Stomach (tissue), 4 donors: ENCODE measurements at regions not wholly inside any gene's neighbourhood (a gene's known extent, or its start where the extent isn't known, plus 50 kb on each side); places are given as distances from the start of the nearest gene placed in this dataset.

ENCODE experiments used
- POLR2A ChIP-seq, 4 donors: fragments of 450-650 bp; IDR thresholded peaks; one replicate each; pipeline ENCODE4 v1.6.1; 2016; ENCODE audit warnings: antibody characterized with exemption in 4 of 4, control low read depth in 2 of 4, mild to moderate bottlenecking in 1 of 4, moderate library complexity in 1 of 4
- POLR2AphosphoS5 ChIP-seq, 3 donors: sonication (generic); formaldehyde crosslinking; IDR thresholded peaks; one replicate each; pipeline ENCODE4 v1.6.1; 2016; ENCODE audit warnings: antibody characterized with exemption in 3 of 3
- TF ChIP-seq, protein P1 (sequence below), 7 experiments: fragments of 450-650 bp in 4 of 7; fragments of 200-600 bp in 3 of 7; sonication (generic) in 3 of 7; IDR thresholded peaks; one replicate each; pipeline ENCODE4 v1.5.1; 2016 to 2019; ENCODE audit warnings: antibody characterized with exemption in 7 of 7, control low read depth in 2 of 7, mild to moderate bottlenecking in 1 of 7

DNA sequence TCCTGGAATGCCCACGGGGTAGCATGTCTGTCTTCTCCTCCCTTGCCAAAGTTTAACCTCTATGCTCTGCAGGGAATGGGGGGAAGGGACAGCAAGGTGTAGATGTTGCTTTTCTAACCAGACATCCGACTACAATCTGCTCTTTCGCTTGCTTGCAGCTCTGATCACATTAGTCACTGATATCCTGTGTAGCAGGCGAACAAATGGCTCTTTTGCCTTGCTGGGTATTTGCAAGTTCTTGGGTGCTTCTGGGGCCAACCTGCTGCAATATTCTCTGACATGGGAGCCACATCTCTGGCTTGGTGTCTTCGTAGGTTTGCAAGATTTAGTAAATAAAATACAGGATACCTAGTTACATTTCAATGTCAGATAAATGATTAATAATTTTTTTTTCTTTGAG is 190.0 kb downstream of the ASB1 start:
- TF ChIP-seq, protein P1, sequence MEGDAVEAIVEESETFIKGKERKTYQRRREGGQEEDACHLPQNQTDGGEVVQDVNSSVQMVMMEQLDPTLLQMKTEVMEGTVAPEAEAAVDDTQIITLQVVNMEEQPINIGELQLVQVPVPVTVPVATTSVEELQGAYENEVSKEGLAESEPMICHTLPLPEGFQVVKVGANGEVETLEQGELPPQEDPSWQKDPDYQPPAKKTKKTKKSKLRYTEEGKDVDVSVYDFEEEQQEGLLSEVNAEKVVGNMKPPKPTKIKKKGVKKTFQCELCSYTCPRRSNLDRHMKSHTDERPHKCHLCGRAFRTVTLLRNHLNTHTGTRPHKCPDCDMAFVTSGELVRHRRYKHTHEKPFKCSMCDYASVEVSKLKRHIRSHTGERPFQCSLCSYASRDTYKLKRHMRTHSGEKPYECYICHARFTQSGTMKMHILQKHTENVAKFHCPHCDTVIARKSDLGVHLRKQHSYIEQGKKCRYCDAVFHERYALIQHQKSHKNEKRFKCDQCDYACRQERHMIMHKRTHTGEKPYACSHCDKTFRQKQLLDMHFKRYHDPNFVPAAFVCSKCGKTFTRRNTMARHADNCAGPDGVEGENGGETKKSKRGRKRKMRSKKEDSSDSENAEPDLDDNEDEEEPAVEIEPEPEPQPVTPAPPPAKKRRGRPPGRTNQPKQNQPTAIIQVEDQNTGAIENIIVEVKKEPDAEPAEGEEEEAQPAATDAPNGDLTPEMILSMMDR (IDR thresholded peaks at IDR 0.05): no peak
- TF ChIP-seq POLR2A (IDR thresholded peaks at IDR 0.05) (no peak), POLR2AphosphoS5 (IDR thresholded peaks at IDR 0.05) (no peak)
